Trophoblast cell (in vitro differentiated cells and primary cell): ENCODE measurements at regions not wholly inside any gene's neighbourhood (a gene's known extent, or its start where the extent isn't known, plus 50 kb on each side); places are given as distances from the start of the nearest gene placed in this dataset.

Experiments
- DNase-seq, 2 donors: peaks; one replicate each; pipeline ENCODE4 v3.0.0-alpha.2; 2016
- H2AFZ ChIP-seq: 2 replicates; pipeline ENCODE4 v1.6.1; 2013; ENCODE audit warnings: low read length, moderate library complexity, mild to moderate bottlenecking; ENCODE audit not compliant: insufficient read depth, poor library complexity
- H2AK5ac ChIP-seq: 2 replicates; pipeline ENCODE4 v1.6.1; 2013; ENCODE audit warnings: mild to moderate bottlenecking, low read length
- H2BK120ac ChIP-seq: 2 replicates; pipeline ENCODE4 v1.6.1; 2013; ENCODE audit warnings: low read length, mild to moderate bottlenecking, moderate library complexity; ENCODE audit not compliant: insufficient read depth, poor library complexity
- H2BK12ac ChIP-seq: 2 replicates; pipeline ENCODE4 v1.6.1; 2013; ENCODE audit warnings: mild to moderate bottlenecking, low read length, moderate library complexity
- H2BK5ac ChIP-seq: 2 replicates; pipeline ENCODE4 v1.6.1; 2013; ENCODE audit warnings: low read length, low read depth, moderate library complexity, mild to moderate bottlenecking; ENCODE audit not compliant: poor library complexity
- H3K14ac ChIP-seq: 2 replicates; pipeline ENCODE4 v1.6.1; 2013; ENCODE audit warnings: mild to moderate bottlenecking, low read length
- H3K18ac ChIP-seq: 2 replicates; pipeline ENCODE4 v1.6.1; 2013; ENCODE audit warnings: mild to moderate bottlenecking, low read length
- H3K23ac ChIP-seq: 2 replicates; pipeline ENCODE4 v1.6.1; 2013; ENCODE audit warnings: low read length
- H3K27ac ChIP-seq: 2 replicates; pipeline ENCODE4 v1.5.1; 2013; ENCODE audit warnings: low read depth, mild to moderate bottlenecking, inconsistent platforms, low read length, moderate library complexity
- H3K27me3 ChIP-seq: 2 replicates; pipeline ENCODE4 v1.6.1; 2013; ENCODE audit warnings: inconsistent platforms, mild to moderate bottlenecking, low read length, moderate library complexity; ENCODE audit not compliant: insufficient read depth
- H3K36me3 ChIP-seq, 2 experiments: 1 replicate in 1 of 2; 2 replicates in 1 of 2; pipeline ENCODE4 v1.6.1; 2013; ENCODE audit warnings: low read length in 2 of 2, mild to moderate bottlenecking in 2 of 2, moderate library complexity in 1 of 2; ENCODE audit not compliant: insufficient read depth in 2 of 2, control insufficient read depth in 1 of 2
- H3K4ac ChIP-seq: 2 replicates; pipeline ENCODE4 v1.6.1; 2013; ENCODE audit warnings: low read depth, mild to moderate bottlenecking, low read length, moderate library complexity
- H3K4me1 ChIP-seq, 2 experiments: 1 replicate in 1 of 2; 2 replicates in 1 of 2; pipeline ENCODE4 v1.6.1; 2013; ENCODE audit warnings: low read length in 2 of 2, mild to moderate bottlenecking in 2 of 2, moderate library complexity in 1 of 2; ENCODE audit not compliant: insufficient read depth in 2 of 2, control insufficient read depth in 1 of 2
- H3K4me2 ChIP-seq: 2 replicates; pipeline ENCODE4 v1.6.1; 2013; ENCODE audit warnings: inconsistent platforms, mild to moderate bottlenecking, low read length, moderate library complexity
- H3K4me3 ChIP-seq: 2 replicates; pipeline ENCODE4 v1.5.1; 2013; ENCODE audit warnings: mild to moderate bottlenecking, low read depth, low read length, inconsistent platforms
- H3K79me1 ChIP-seq: one replicate; pipeline ENCODE4 v1.6.1; 2013; ENCODE audit warnings: low read length
- H3K79me2 ChIP-seq: 2 replicates; pipeline ENCODE4 v1.6.1; 2013; ENCODE audit warnings: low read length, mild to moderate bottlenecking; ENCODE audit not compliant: control insufficient read depth, insufficient read depth, poor library complexity
- H3K9ac ChIP-seq: 2 replicates; pipeline ENCODE4 v1.6.1; 2013; ENCODE audit warnings: mild to moderate bottlenecking, low read length
- H3K9me3 ChIP-seq: 2 replicates; pipeline ENCODE4 v1.6.1; 2013; ENCODE audit warnings: low read depth, mild to moderate bottlenecking, control low read depth, inconsistent platforms, low read length; ENCODE audit not compliant: insufficient read depth
- H4K12ac ChIP-seq: 2 replicates; pipeline ENCODE4 v1.6.1; 2013; ENCODE audit warnings: low read depth, mild to moderate bottlenecking, low read length, moderate library complexity
- H4K8ac ChIP-seq: 2 replicates; pipeline ENCODE4 v1.6.1; 2013; ENCODE audit warnings: low read depth, mild to moderate bottlenecking, low read length, moderate library complexity
- H4K91ac ChIP-seq: one replicate; pipeline ENCODE4 v1.6.1; 2013; ENCODE audit warnings: low read depth, mild to moderate bottlenecking, low read length, moderate library complexity
- WGBS: extraction: QIAGEN DNeasy Blood & Tissue Kit; methylation state at CpG from one replicate; pipeline ENCODE4 v1.1.7; 2013; ENCODE audit warnings: missing lambda C conversion rate; ENCODE audit not compliant: insufficient read length, insufficient coverage; ENCODE audit errors: extremely low coverage; 5-methylcytosine and 5-hydroxymethylcytosine counted together

DNA sequence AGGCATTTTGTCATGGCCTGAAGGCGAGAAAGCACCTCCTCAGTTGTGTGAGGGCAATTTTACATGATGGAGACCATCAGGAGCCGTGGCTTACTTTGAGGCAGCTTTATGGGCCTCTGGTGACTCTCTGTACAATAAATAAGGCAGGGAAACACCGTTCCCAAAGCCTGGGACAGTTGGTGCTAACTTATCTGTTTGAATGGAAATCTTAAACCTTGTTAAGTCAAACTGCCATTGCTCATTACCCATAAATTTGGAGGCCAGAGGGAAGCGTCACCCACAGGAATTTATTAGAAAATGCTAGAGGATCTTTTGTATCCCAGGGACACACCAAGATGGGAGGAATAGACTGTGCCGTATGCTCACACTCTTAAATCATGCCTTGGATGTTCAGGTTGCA lies 1156.9 kb downstream of the BRD1 start:
- H2AK5ac ChIP-seq: no peak overlapping the region
- H3K79me1 ChIP-seq: no peaks in the 10 kb centered on the region
- WGBS: no CpG with 5 or more reads among the region's 5 CpGs

DNA sequence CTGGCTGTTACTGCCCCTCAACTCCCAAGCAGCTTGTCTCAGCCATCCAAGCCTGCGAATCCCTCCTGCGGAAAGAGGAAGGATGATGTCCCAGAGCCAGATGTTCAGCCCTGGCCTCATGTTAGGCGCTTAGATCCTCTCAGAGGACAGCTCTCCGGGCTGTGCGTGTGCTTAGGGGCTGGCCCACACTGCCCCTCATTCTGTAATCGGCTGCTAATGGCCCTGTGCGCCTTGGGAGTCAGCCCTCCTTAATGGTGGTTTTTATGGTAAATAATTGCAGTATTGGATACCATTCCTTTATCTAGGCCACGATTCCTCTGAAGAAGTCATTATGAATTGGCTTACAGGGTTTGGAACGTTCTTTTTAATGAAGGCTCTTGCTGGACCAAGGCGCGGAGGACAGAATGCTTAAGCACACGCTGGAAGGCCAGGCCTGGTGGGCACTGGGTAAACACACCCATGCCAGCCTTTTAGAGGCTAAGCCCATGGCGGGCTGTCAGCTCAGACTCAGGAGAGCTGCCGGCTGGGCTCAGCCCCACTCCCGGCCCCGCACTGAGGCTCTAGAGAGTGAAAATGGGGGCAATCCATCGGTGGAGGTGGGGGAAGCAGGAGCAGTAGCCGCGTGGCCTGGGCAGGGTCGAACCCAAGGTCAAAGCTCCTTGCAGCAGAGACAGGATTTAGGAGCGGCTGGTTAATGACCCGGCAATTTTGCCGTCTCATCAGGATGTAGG lies 1157.5 kb downstream of the BRD1 start:
- no peak overlapping the region for H3K23ac ChIP-seq
- H3K36me3 ChIP-seq: no peaks in the 10 kb centered on the region
- no peak overlapping the region for H2AFZ ChIP-seq
- no peak overlapping the region for H3K4me2 ChIP-seq
- no peak overlapping the region for H3K18ac ChIP-seq
- no peak overlapping the region for H3K9ac ChIP-seq
- no CpG with 5 or more reads among the region's 23 CpGs for WGBS
- H2BK12ac ChIP-seq: no peak overlapping the region
- H4K91ac ChIP-seq: no peak overlapping the region
- H3K27ac ChIP-seq: no peak overlapping the region
- no peaks in the 10 kb centered on the region for H3K79me2 ChIP-seq
- no peak overlapping the region for H3K4ac ChIP-seq
- no peak overlapping the region for H3K4me3 ChIP-seq
- no peak for DNase-seq
- H4K12ac ChIP-seq: no peak overlapping the region
- H3K14ac ChIP-seq: no peak overlapping the region
- peaks cover 22% of the 10 kb centered on the region for H3K9me3 ChIP-seq
- no peak overlapping the region for H2BK5ac ChIP-seq
- H2BK120ac ChIP-seq: no peak overlapping the region
- no peaks in the 10 kb centered on the region for H3K79me1 ChIP-seq
- H3K27me3 ChIP-seq: no peaks in the 10 kb centered on the region
- no peaks in the 10 kb centered on the region for H3K4me1 ChIP-seq
- H2AK5ac ChIP-seq: no peak overlapping the region
- H4K8ac ChIP-seq: no peak overlapping the region

More for the DNA sequence above, 1156.9 kb downstream of the BRD1 start:
- Histone ChIP-seq H3K9ac (no peak overlapping the region), H3K27ac (no peak overlapping the region), H2BK12ac (no peak overlapping the region), H3K79me2 (no peaks in the 10 kb centered on the region), H3K9me3 (peaks cover 22% of the 10 kb centered on the region), H3K4me1 (no peaks in the 10 kb centered on the region), H3K4ac (no peak overlapping the region), H2AFZ (no peak overlapping the region), H3K4me2 (no peak overlapping the region), H4K8ac (no peak overlapping the region), H3K4me3 (no peak overlapping the region), H3K36me3 (no peaks in the 10 kb centered on the region), H4K12ac (no peak overlapping the region), H4K91ac (no peak overlapping the region), H2BK120ac (no peak overlapping the region), H3K27me3 (no peaks in the 10 kb centered on the region), H3K14ac (no peak overlapping the region), H3K23ac (no peak overlapping the region), H3K18ac (no peak overlapping the region), H2BK5ac (no peak overlapping the region)
- no peak for DNase-seq

DNA sequence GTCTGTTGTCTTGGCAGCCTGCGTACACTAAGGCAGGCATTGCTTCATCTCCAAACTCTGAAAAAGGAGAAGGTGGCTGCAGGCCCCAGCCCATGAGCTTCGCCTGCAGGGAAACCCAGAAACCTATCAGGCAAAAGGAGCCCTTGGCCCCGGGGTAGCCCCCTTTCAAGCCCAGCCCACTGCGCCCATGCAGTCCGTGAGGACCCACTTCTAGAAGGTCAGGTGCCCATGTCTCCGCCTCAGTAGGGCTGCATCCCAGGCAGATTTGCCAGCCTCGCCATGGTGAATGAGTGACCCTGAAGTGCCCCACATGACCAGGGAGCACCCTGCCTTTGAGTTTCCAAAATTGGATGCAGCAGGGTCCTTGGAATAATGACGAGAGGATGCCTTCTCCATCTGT lies 1158.4 kb downstream of the BRD1 start:
- Histone ChIP-seq H3K27ac (no peak overlapping the region), H4K12ac (no peak overlapping the region), H2AFZ (no peak overlapping the region), H3K9me3 (peaks cover 22% of the 10 kb centered on the region), H3K4me3 (no peak overlapping the region), H3K14ac (no peak overlapping the region), H2BK5ac (no peak overlapping the region), H4K91ac (no peak overlapping the region), H3K79me1 (no peaks in the 10 kb centered on the region), H3K4me2 (no peak overlapping the region), H3K4ac (no peak overlapping the region), H3K4me1 (no peaks in the 10 kb centered on the region), H3K36me3 (no peaks in the 10 kb centered on the region), H2BK12ac (no peak overlapping the region), H3K79me2 (no peaks in the 10 kb centered on the region), H3K23ac (no peak overlapping the region), H2AK5ac (no peak overlapping the region), H4K8ac (no peak overlapping the region), H2BK120ac (no peak overlapping the region), H3K9ac (no peak overlapping the region), H3K27me3 (no peaks in the 10 kb centered on the region), H3K18ac (no peak overlapping the region)
- WGBS: no CpG with 5 or more reads among the region's 8 CpGs
- no peak for DNase-seq

DNA sequence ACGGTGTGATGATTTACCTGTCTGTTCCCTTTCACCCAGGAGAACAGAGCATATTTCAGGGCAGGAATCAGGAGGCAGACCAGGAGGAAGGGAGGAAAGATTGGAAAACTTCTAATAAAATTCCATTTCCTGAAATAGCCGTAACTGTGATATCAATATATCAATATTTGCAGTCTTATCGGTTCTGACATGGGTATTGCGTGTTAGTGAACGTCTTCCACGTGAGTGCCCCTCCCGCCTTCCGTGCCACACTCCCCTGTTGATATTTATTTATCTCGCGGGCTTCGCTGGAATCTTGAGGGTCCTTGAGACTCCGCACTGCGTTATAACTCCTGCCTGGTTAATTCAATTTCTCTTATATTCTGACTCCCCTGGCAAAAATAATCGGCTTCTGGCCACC lies 1160.4 kb downstream of the BRD1 start:
- H4K91ac ChIP-seq: no peak overlapping the region
- H2BK5ac ChIP-seq: no peak overlapping the region
- H3K4me2 ChIP-seq: no peak overlapping the region
- H4K8ac ChIP-seq: no peak overlapping the region
- H2AFZ ChIP-seq: no peak overlapping the region
- no peak overlapping the region for H3K4me3 ChIP-seq
- H3K79me1 ChIP-seq: no peaks in the 10 kb centered on the region
- no peaks in the 10 kb centered on the region for H3K27me3 ChIP-seq
- H3K4me1 ChIP-seq: no peaks in the 10 kb centered on the region
- H3K14ac ChIP-seq: no peak overlapping the region
- H3K36me3 ChIP-seq: no peaks in the 10 kb centered on the region
- no peak overlapping the region for H3K18ac ChIP-seq
- H2AK5ac ChIP-seq: no peak overlapping the region
- no peak overlapping the region for H2BK12ac ChIP-seq
- no peak overlapping the region for H3K4ac ChIP-seq
- no peak overlapping the region for H3K23ac ChIP-seq
- no peak overlapping the region for H3K9ac ChIP-seq
- no peak for DNase-seq
- no peak overlapping the region for H2BK120ac ChIP-seq
- H4K12ac ChIP-seq: no peak overlapping the region
- no peak overlapping the region for H3K27ac ChIP-seq
- no CpG with 5 or more reads among the region's 14 CpGs for WGBS
- H3K79me2 ChIP-seq: no peaks in the 10 kb centered on the region
- H3K9me3 ChIP-seq: peaks cover 12% of the 10 kb centered on the region
